ENCODE measurements at regions not wholly inside any gene's neighbourhood (a gene's known extent, or its start where the extent isn't known, plus 50 kb on each side); places are given as distances from the start of the nearest gene placed in this dataset.

DNA sequence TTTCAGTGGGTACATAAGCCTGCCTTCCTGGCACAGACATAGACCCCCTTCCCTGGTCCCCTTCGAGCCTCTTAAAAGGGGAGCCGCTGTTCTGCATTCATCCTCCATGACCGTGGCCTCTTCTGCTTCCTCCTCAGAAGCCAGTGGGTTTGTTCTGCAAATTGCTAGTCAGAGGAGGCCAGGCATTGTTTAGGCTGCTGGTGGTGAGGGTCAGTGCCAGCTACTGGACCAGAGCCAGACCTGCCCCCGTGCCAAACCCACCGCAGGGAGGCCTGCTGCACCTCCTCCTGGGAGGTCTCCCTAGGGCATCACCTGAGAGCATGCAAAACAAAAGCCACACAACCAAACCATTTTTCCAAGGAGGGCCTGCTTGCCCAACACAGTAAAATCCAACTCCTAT, 178.4 kb downstream of the MIS18A start (continued):
- TF ChIP-seq NFIX (CRISPR knock-in tag; IDR thresholded peaks at IDR 0.05; ENCODE audit: low read depth), result no peak
- TF ChIP-seq, protein P1, sequence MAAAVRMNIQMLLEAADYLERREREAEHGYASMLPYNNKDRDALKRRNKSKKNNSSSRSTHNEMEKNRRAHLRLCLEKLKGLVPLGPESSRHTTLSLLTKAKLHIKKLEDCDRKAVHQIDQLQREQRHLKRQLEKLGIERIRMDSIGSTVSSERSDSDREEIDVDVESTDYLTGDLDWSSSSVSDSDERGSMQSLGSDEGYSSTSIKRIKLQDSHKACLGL (CRISPR knock-in tag; IDR thresholded peaks at IDR 0.05; ENCODE audit: borderline replicate concordance, poor library complexity, severe bottlenecking), result no peak
- TF ChIP-seq BMI1 (IDR thresholded peaks at IDR 0.05; ENCODE audit: low read length), result no peak
- no peak for TF ChIP-seq ARID3A (IDR thresholded peaks at IDR 0.05; ENCODE audit: borderline replicate concordance, low read depth, low read length)

DNA sequence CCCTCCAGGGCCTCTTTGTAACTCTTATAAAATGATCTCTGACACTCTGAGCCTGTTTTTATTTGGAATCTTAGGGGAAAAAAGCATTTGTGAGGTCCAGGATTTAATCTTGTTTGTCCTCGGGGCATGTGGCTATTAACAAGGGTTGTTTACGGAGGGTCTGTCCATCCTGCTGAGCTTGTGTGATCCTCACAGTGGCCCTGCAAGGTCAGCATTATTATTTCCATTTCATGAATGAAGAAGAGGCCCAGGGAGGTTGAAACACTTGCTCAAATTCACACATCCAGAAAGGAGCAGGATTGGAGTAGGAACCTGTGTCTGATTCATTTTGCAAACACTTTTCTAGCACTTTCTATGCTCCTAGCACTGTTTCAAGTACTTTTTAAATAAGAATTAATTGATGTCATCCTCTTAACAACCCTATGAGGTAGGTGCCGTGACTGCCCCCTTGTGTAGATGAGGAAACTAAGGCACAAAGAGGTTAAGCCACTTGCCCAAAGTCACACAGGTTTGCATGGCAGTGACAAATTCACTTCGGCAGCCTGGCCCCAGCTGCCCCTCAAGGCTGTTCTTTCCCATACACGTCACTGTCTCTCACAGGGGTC, 178.9 kb downstream of the MIS18A start:
- no peaks in the 10 kb centered on the region for H3K9me3 ChIP-seq (replicated peaks; ENCODE audit: control insufficient read depth, insufficient read depth, low read depth, low read length)
- no peak for TF ChIP-seq MBD1 (CRISPR knock-in tag; IDR thresholded peaks at IDR 0.05)
- TF ChIP-seq SIN3A (IDR thresholded peaks at IDR 0.05; ENCODE audit: borderline replicate concordance in 2 of 2, control insufficient read depth in 1 of 2, low read depth in 2 of 2, low read length in 2 of 2), result no peak
- TF ChIP-seq ZFPM2 (CRISPR knock-in tag; IDR thresholded peaks at IDR 0.05), result no peak
- no peak for TF ChIP-seq NUFIP1 (IDR thresholded peaks at IDR 0.05; ENCODE audit: partially characterized antibody)
- peak in 2 of 3 experiments; percentile 20; a peak in 2 of 6 replicates for TF ChIP-seq CTCF (IDR thresholded peaks at IDR 0.05 in 2 of 3, conservative IDR thresholded peaks at IDR 0.05 in 1 of 3; ENCODE audit: insufficient read depth in 2 of 3, low read depth in 1 of 3, low read length in 3 of 3)
- TF ChIP-seq C11orf30 (IDR thresholded peaks at IDR 0.05; ENCODE audit: low read depth), result peak; percentile 32
- no peak for TF ChIP-seq ELF2 (CRISPR knock-in tag; IDR thresholded peaks at IDR 0.05)
- no peak for TF ChIP-seq NRF1 (conservative IDR thresholded peaks at IDR 0.05 in 1 of 2, IDR thresholded peaks at IDR 0.05 in 1 of 2)
- TF ChIP-seq OTX1 (CRISPR knock-in tag; IDR thresholded peaks at IDR 0.05), result no peak
- TF ChIP-seq EP300 (IDR thresholded peaks at IDR 0.05; ENCODE audit: low read length), result no peak
- TF ChIP-seq TRIM24 (IDR thresholded peaks at IDR 0.05), result no peak
- TF ChIP-seq HDAC8 (tag; IDR thresholded peaks at IDR 0.05), result no peak
- no peak for TF ChIP-seq GATA2 (CRISPR knock-in tag; IDR thresholded peaks at IDR 0.05)

More for the DNA sequence above, 178.9 kb downstream of the MIS18A start:
- Histone ChIP-seq H3K27ac (ENCODE audit: extremely low read depth, low read depth, low read length) (no peak overlapping the region), H3K4me1 (replicated peaks in 1 of 2; ENCODE audit: control insufficient read depth in 2 of 2, insufficient read depth in 2 of 2, low read length in 2 of 2) (no peaks in the 10 kb centered on the region), H3K4me2 (ENCODE audit: insufficient read depth, low read length) (no peak overlapping the region), H3K27me3 (ENCODE audit: control insufficient read depth in 2 of 2, insufficient read depth in 2 of 2, low read length in 2 of 2) (peaks cover 0 to 7% of the 10 kb centered on the region in 2 experiments; a peak in 2 of 5 replicates), H3K9ac (ENCODE audit: insufficient read depth in 1 of 2, low read depth in 2 of 2, low read length in 2 of 2) (no peak overlapping the region), H3K4me3 (no peak overlapping the region), H2AFZ (ENCODE audit: low read depth, low read length) (no peak overlapping the region), H3K79me2 (ENCODE audit: control insufficient read depth, insufficient read depth, low read length) (no peaks in the 10 kb centered on the region), H4K20me1 (replicated peaks; ENCODE audit: control insufficient read depth, insufficient read depth, low read length) (no peaks in the 10 kb centered on the region), H3K36me3 (ENCODE audit: control insufficient read depth, insufficient read depth, low read length) (no peaks in the 10 kb centered on the region), H3K9me1 (ENCODE audit: control insufficient read depth, insufficient read depth, low read length) (no peaks in the 10 kb centered on the region)
- peak in 1 of 4 experiments; percentile 20 for DNase-seq (ENCODE audit: extremely low read depth in 1 of 4, low spot score in 3 of 4)
- in situ Hi-C loops (cut with MboI) (no loop called here), intact Hi-C loops (cut with micrococcal nuclease) (no loop called here)
- FAIRE-seq, result no peak
- WGBS (ENCODE audit: insufficient coverage, low coverage, missing lambda C conversion rate), result 0% methylated on average over 5 of the region's 5 CpGs
- no TSS peak for BruUV-seq (replicated peaks)
- CTCF ChIA-PET (ENCODE audit: low intra/inter-chr PET ratio), result no interaction called here
- no peak for ATAC-seq
- POLR2A ChIA-PET, result no interaction called here
